ENCODE measurements at regions not wholly inside any gene's neighbourhood (a gene's known extent, or its start where the extent isn't known, plus 50 kb on each side); places are given as distances from the start of the nearest gene placed in this dataset.
"Not testable (repeated sequence)": the region's sequence is repeated elsewhere in the genome, so short reads cannot be mapped to it uniquely, and the experiment has no call there.

DNA sequence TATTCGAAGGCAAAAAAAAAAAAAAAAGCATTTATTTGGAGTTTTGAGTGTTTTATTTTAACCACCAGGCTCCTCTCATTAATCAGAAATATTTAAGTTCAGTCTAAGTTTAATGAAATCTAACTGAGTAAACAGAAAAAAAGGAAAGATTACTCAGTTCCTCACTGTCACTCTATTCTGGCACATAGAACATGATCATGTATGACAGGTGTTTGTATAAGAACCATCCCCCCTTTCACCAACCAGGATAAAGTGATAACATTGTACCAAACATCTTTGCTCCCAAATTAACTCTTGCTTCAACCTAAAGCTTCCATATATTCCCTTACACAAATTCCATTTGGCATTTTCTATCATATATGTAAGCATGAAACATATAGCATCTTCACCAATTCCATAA is 176.2 kb upstream of the HSF2 start:
- TF ChIP-seq POLR2A (IDR thresholded peaks at IDR 0.05; ENCODE audit: low read depth, low read length) (no peak), POLR2AphosphoS5 (IDR thresholded peaks at IDR 0.05; ENCODE audit: low read depth, low read length) (no peak), POU2F2 (IDR thresholded peaks at IDR 0.05; ENCODE audit: low read depth, low read length) (no peak), TAF1 (IDR thresholded peaks at IDR 0.05; ENCODE audit: low read depth, low read length) (no peak), SPI1 (IDR thresholded peaks at IDR 0.05; ENCODE audit: low read depth, low read length) (no peak), PAX5 (IDR thresholded peaks at IDR 0.05; ENCODE audit: insufficient read depth, low read length, severe bottlenecking) (no peak)
- DNase-seq (ENCODE audit: insufficient read length, low spot score), result no peak
- no peak for FAIRE-seq

DNA sequence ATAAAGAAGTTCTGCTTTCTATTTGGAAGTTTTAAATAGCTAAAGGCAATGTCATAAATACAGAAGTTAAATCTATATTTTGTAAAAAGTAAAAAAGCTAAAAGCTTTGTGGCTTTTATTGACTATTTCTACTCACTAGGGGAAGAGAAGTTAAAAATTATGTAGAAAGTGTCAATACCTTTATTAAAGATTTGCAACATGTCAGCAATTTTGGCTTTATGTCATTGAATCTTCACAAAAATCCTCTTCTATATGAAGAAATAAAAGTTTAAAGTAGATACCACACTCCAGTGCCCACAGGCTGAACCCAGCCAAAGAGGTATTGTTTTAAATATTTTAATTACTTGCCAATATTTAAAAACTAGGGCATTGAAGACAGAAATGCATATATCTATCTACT is 160.6 kb upstream of the HSF2 start:
- TF ChIP-seq POLR2A (IDR thresholded peaks at IDR 0.05; ENCODE audit: low read depth, low read length) (no peak), PAX5 (IDR thresholded peaks at IDR 0.05; ENCODE audit: insufficient read depth, low read length, severe bottlenecking) (no peak), SPI1 (IDR thresholded peaks at IDR 0.05; ENCODE audit: low read depth, low read length) (no peak), POU2F2 (IDR thresholded peaks at IDR 0.05; ENCODE audit: low read depth, low read length) (no peak), TAF1 (IDR thresholded peaks at IDR 0.05; ENCODE audit: low read depth, low read length) (no peak), POLR2AphosphoS5 (IDR thresholded peaks at IDR 0.05; ENCODE audit: low read depth, low read length) (no peak)
- DNase-seq (ENCODE audit: insufficient read length, low spot score), result no peak
- FAIRE-seq, result no peak

DNA sequence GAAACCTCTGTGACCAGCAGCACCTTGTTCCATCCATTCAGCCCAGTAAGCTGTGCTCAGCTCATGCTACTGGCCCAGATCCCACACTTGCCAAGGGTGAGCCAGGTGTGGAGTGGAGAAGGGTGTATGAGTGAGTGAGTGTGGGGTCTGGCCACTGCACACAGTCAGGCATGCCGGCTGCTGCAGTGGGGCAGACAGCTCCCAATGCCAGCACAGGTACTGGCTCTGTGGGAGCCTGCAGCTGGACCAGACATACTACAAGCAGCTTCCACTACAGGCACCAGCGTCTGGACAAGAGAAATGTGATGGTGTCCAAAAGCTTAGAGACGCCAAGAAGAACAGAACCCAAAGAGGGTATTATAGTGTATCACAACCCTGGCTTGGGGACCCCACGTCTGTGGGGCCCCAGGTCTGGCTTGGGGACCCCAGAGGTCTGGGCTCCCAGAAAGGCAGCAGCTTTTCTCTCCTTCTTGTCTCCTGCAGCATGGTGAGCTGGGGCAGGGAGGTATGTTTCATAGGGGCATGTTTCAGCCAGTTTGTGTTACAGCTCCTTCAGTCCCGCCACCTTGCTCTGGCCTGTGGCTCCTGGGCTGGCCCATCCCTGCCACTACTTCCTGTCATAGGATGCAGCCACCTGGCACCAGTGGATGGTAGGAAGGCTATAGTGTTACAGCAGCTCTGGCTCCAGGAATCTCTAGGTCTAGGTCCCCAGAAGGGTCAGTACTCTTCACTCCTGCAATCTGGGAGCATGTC is 152.4 kb upstream of the HSF2 start:
- FAIRE-seq (no peak), DNase-seq (ENCODE audit: insufficient read length, low spot score) (no peak)
- no peak for TF ChIP-seq POLR2AphosphoS5 (IDR thresholded peaks at IDR 0.05; ENCODE audit: low read depth, low read length)
- no peak for TF ChIP-seq POLR2A (IDR thresholded peaks at IDR 0.05; ENCODE audit: low read depth, low read length)
- no peak for TF ChIP-seq TAF1 (IDR thresholded peaks at IDR 0.05; ENCODE audit: low read depth, low read length)
- no peak for TF ChIP-seq SPI1 (IDR thresholded peaks at IDR 0.05; ENCODE audit: low read depth, low read length)
- no peak for TF ChIP-seq PAX5 (IDR thresholded peaks at IDR 0.05; ENCODE audit: insufficient read depth, low read length, severe bottlenecking)
- no peak for TF ChIP-seq POU2F2 (IDR thresholded peaks at IDR 0.05; ENCODE audit: low read depth, low read length)

DNA sequence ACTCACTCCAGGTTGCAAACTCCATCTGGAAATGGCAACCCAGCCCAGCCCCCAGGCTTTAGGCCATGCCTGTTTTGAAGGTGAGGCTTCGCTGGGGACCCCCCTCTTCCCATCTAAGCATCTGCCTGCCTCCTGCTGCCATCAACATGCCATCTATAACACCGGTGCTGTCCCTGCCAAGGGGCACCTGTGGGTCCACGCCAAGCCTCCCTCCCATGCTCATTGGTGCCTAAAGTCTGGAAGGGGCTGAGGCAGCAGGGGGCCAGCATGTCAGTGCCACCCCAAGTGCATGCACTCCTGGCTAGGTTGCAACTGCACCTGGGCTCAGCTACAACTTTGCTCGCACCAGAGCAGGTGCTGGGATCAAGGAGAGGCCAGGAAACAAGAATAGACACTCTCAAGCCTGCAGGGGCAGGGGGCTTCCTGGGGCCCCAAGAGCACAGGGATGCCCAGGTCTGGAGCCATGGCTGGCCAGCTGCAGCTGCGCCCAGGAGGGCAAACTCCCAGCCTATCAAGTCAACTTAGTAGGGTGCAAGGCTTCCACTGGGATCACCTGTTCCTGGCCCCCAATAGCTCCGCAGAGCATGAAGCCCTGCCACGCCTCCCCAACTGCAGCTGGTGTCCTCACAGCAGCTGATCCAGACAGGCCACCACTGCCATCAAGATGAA is 151.3 kb upstream of the HSF2 start:
- no peak for FAIRE-seq
- TF ChIP-seq SPI1 (IDR thresholded peaks at IDR 0.05; ENCODE audit: low read depth, low read length), result no peak
- no peak for TF ChIP-seq PAX5 (IDR thresholded peaks at IDR 0.05; ENCODE audit: insufficient read depth, low read length, severe bottlenecking)
- no peak for TF ChIP-seq POLR2AphosphoS5 (IDR thresholded peaks at IDR 0.05; ENCODE audit: low read depth, low read length)
- no peak for TF ChIP-seq TAF1 (IDR thresholded peaks at IDR 0.05; ENCODE audit: low read depth, low read length)
- no peak for TF ChIP-seq POU2F2 (IDR thresholded peaks at IDR 0.05; ENCODE audit: low read depth, low read length)
- no peak for DNase-seq (ENCODE audit: insufficient read length, low spot score)

DNA sequence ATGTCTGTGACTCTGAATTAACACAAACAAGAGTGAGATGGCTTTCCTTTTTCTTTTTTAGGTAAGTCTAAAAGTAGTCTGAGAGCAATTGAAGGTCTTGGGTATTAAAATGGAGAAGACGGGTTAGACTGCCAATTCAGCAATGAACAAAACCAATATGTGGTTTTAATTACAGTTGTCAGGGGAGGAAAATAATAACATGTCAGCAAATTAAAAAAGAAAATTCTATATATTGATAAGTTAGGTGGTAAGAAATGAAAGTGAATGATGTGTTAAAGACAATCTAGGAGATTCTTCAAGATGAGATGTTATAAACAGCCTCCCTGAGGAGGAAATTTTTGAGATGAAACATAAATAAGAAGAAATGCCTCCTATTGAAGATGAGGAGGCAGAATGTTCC is 150.6 kb upstream of the HSF2 start:
- TF ChIP-seq SPI1 (IDR thresholded peaks at IDR 0.05; ENCODE audit: low read depth, low read length) (no peak), PAX5 (IDR thresholded peaks at IDR 0.05; ENCODE audit: insufficient read depth, low read length, severe bottlenecking) (no peak), POLR2A (IDR thresholded peaks at IDR 0.05; ENCODE audit: low read depth, low read length) (no peak), POU2F2 (IDR thresholded peaks at IDR 0.05; ENCODE audit: low read depth, low read length) (no peak), POLR2AphosphoS5 (IDR thresholded peaks at IDR 0.05; ENCODE audit: low read depth, low read length) (no peak), TAF1 (IDR thresholded peaks at IDR 0.05; ENCODE audit: low read depth, low read length) (no peak)
- DNase-seq (ENCODE audit: insufficient read length, low spot score), result no peak
- no peak for FAIRE-seq

DNA sequence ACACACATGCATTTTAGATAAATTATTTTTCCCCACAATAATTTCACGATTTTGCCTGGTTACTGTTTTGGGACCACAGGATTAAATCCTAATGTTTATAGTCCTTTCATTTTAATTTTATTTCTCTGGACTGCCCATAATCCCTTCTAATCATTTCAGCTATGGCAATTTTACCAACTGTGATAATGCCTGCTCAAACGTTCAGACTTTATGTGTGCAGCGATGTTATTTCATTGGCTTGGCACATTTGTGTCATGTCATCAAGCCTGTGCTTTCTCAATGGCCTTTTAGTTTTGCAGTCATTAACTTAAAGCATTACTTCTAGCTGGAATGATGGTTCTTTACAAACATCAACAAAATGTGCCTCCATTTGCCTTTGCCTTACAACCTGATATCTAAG is 140.6 kb upstream of the HSF2 start:
- no peak for FAIRE-seq

DNA sequence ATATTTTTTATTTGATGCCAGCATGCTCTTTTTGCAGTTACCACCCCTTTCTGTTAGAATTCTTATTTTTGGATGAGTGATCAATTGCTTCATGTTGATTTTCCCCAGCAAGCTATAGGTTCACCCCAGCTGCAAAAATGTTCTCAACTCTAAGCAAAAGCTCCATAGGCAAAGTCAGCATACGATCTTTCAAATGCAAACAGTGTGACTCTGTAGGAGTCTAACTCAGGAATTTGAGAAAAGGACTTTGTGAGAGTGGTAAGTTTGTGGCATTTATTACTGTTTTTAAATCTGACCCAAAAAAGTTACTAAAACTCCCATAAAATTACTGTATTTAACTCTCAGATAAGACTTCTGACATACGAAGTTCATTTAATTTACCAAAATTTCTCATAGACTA is 134.9 kb upstream of the HSF2 start:
- TF ChIP-seq POLR2A (IDR thresholded peaks at IDR 0.05; ENCODE audit: low read depth, low read length), result no peak
- TF ChIP-seq TAF1 (IDR thresholded peaks at IDR 0.05; ENCODE audit: low read depth, low read length), result no peak
- DNase-seq (ENCODE audit: insufficient read length, low spot score) (no peak), FAIRE-seq (no peak)

More for the DNA sequence above, 140.6 kb upstream of the HSF2 start:
- TF ChIP-seq POU2F2 (IDR thresholded peaks at IDR 0.05; ENCODE audit: low read depth, low read length), result no peak
- no peak for TF ChIP-seq TAF1 (IDR thresholded peaks at IDR 0.05; ENCODE audit: low read depth, low read length)
- no peak for DNase-seq (ENCODE audit: insufficient read length, low spot score)

DNA sequence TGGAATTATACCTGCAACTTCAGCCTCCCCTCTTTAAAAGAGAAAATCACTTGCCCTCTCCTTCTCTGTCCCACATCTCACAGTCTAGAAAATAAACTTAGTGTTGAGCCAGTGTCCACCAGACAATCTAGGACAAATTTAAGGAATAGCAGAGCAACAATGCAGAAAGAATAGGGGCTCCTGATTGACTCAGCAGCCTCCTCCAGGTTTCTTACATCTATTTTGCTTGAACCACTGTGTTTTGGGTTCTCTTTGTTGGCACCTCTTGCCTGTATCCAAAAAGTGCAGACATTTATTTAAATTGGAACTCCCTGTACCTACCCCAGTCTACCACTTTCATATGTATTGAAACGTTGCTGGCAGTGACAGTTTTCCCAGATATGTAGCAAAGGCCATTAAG is 133.7 kb upstream of the HSF2 start:
- DNase-seq (ENCODE audit: insufficient read length, low spot score) (no peak), FAIRE-seq (no peak)
- no peak for TF ChIP-seq TAF1 (IDR thresholded peaks at IDR 0.05; ENCODE audit: low read depth, low read length)
- TF ChIP-seq POLR2AphosphoS5 (IDR thresholded peaks at IDR 0.05; ENCODE audit: low read depth, low read length), result no peak

DNA sequence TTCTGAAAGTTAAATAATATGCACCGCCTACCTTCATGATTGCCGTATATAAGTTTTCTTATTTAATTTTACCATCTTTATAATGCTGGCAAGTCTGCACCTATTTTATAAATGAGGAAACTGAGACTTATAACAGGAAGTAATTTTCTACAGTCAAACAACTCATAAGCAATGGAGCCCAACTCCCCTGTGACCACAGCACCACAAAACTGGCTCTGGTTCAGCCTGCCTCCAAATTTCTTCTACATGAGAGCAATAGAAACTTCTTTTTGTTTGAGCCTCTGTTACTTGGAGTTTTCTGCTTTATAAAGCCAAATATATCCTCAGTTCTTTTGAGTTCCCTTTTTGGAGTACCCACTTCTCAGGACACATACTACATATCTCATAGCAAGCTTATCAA is 131.1 kb upstream of the HSF2 start:
- DNase-seq (ENCODE audit: insufficient read length, low spot score) (no peak), FAIRE-seq (no peak)
- TF ChIP-seq PAX5 (IDR thresholded peaks at IDR 0.05; ENCODE audit: insufficient read depth, low read length, severe bottlenecking) (no peak), POU2F2 (IDR thresholded peaks at IDR 0.05; ENCODE audit: low read depth, low read length) (no peak), TAF1 (IDR thresholded peaks at IDR 0.05; ENCODE audit: low read depth, low read length) (no peak), POLR2A (IDR thresholded peaks at IDR 0.05; ENCODE audit: low read depth, low read length) (no peak), POLR2AphosphoS5 (IDR thresholded peaks at IDR 0.05; ENCODE audit: low read depth, low read length) (no peak)

DNA sequence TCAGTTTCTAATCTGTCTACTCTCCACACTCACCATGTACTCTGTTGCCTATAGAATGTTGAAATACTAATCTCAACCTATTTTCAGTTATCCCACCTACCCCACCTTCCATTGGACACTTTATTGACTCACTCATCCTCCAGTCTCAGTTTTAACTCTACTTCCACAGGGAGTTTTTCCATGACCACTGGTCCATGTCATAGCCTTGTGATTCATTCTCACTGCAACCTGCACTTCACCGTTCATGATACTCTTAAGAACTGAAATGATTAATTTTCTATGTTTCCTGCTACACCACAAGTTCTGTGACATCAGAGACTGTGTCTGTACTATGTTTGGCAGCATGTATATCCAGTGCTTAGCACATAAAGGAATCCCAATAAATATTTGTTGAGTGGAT is 122.8 kb upstream of the HSF2 start:
- no peak for TF ChIP-seq POLR2AphosphoS5 (IDR thresholded peaks at IDR 0.05; ENCODE audit: low read depth, low read length)
- no peak for TF ChIP-seq TAF1 (IDR thresholded peaks at IDR 0.05; ENCODE audit: low read depth, low read length)
- DNase-seq (ENCODE audit: insufficient read length, low spot score) (no peak), FAIRE-seq (no peak)

DNA sequence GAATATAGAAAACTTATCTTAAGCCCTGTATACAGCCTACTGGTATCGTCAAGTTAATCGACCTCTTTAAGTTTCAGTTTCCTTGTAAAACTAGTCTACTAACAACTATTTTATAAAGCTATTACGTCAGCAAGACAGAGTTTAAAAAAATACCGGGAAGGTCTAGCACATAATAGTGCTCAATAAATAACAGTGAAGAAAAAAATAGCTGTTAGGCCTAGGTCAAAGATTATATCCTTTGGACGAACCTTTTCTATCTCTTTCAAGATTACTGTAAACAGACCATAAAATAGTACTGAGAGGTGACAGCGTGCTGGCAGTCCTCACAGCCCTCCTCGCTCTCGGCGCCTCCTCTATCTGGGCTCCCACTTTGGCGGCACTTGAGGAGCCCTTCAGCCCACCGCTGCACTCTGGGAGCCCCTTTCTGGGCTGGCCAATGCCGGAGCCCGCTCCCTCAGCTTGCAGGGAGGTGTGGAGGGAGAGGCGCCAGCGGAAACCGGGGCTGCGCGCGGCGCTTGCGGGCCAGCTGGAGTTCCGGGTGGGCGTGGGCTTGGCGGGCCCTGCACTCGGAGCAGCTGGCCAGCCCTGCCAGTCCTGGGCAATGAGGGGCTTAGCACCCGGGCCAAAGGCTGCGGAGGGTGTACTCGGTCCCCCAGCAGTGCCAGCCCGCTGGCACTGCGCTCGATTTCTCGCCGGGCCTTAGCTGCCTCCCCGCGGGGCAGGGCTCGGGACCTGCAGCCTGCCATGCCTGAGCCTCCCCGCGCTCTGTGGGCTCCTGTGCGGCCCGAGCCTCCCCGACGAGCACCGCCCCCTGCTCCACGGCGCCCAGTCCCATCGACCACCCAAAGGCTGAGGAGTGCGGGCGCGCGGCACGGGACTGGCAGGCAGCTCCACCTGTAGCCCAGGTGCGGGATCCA is 119.1 kb upstream of the HSF2 start:
- not testable (repeated sequence) for FAIRE-seq; DNase-seq (ENCODE audit: insufficient read length, low spot score)
